GM18861 (cell line): ENCODE measurements at regions not wholly inside any gene's neighbourhood (a gene's known extent, or its start where the extent isn't known, plus 50 kb on each side); places are given as distances from the start of the nearest gene placed in this dataset.

Source experiments
- ATAC-seq: cut with Tn5 transposase; IDR thresholded peaks from one replicate; pipeline ENCODE4 v1.9.1; 2021; ENCODE audit not compliant: unreplicated experiment

DNA sequence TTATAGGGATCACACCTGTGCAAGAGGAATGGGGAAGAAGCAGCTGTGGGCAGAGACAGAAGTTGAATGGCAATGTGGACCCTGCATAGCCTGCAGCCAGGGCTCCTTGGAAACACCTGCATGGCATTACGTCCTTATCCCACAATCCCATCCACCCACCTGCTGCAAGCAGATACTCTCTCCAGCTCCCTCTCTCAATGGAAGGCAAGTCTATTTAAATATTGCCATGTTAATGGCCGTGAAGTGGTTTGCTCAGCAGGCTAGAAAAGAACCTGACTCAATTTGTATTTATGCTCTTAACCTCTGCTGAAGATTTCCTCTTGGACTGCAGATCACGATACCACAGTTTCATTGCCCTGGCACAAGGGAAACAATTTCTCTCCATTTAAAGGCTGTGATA, 417.0 kb downstream of the TYW1 start:
- no peak for ATAC-seq

- ATAC-seq = no peak
Measured at GRCh38 chr7:67414858-67415257, 418.2 kb downstream of the TYW1 start.

- ATAC-seq = no peak
Measured at GRCh38 chr7:67422601-67423000, 426.0 kb downstream of the TYW1 start.

DNA sequence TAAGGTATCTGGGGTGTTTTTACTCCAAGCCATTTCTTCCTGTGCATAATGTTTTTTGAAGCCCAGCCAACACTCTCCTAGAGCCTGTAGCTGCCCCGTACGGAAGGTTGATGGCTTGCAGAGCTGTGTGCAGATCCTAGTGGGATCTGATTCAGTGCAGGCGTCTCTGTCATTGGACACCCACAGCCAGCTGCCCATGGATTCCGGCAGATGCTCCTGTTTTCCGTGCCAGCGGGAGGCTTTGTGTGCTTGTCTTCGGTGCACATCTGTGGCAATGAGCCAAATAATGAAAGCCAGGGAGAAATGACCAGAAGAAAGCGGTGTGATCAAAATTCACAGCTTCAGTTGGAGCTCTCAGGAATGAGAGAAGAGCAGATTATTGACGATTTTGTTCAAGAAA, 426.4 kb downstream of the TYW1 start:
- no peak for ATAC-seq

GRCh38 chr7:67426654-67427053, 430.0 kb downstream of the TYW1 start:
- no peak for ATAC-seq

DNA sequence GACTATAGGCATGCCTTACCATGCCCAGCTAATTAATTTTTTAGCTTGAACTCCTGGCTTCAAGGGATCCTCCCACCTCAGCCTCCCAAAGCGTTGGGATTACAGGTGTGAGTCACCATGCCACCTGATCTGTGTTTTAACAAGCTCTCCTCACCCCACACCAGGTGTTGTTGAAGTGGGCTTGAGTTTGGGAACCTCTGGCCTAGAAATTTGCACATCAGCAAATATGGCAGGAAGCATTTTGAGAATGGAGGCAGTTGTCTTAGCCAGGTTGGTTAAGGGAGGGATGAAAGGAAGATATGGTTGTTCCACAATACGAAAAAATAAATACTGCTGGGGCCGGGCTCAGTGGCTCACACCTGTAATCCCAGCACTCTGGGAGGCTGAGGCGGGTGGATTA, 433.1 kb downstream of the TYW1 start:
- ATAC-seq = no peak

GRCh38 chr7:67432536-67433234, 436.1 kb downstream of the TYW1 start:
- no peak for ATAC-seq

DNA sequence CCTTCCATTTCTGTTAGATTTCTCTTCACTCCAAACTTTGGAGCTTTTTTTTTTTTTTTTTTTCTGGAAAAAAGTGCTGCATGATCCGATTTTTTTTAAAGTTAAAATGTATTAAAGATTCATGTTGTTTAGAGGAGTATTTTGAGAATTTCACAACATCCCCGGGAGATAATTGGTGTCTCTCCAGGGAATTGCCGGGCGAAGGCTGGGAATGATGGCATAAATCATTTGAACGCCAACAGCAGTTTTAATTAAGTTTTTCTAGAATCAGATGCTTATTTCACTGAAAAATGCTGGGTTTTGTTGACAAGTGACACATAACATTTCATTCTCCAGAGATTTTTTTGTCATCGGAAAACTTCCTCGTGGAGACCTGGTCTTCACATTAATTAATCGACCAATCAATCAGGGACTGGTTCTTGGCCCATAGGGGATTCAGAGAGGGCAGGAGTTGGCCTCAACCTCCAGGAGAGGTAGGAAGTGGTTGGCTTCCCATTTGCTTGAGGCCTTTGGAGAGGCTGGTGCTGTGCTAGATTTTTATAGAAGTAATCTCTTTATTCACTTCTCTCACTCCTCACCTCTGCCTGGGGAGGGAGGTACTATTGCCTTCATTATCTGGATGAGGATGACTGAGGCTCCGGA, 439.4 kb downstream of the TYW1 start:
- no peak for ATAC-seq

- ATAC-seq = no peak
Measured at GRCh38 chr7:67438198-67438882, 441.7 kb downstream of the TYW1 start.

DNA sequence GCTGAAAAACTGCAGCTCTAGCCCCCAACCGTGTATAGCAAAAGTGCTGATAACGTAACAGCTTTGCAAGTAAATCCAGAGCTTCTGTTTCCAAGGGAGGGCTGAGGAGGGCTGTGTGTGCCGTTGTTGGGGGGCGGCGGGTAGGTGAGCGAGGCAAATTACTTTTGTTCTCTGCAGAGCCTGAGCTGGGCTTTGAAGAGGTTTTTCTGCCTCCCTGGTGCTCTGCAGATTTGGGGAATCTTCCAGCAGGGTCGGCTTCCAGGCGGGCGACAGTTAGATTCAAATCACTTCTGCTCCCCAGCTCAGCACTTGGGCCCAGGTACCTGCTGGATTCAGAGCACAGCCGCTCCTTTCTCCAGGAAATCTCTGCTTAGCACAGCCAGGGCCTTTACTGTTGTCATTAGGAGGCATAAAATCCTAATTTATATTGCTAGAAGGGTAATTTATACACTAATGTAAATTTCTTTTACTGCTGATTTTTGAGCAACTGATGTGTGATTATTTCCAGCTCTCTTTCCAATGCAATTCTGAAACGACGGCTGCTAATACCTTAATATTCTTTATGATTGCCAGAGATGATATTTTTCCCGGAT, 442.4 kb downstream of the TYW1 start:
- no peak for ATAC-seq

GRCh38 chr7:67440321-67440720, 443.7 kb downstream of the TYW1 start:
- no peak for ATAC-seq

GRCh38 chr7:67445728-67446127, 449.1 kb downstream of the TYW1 start:
- ATAC-seq = no peak

DNA sequence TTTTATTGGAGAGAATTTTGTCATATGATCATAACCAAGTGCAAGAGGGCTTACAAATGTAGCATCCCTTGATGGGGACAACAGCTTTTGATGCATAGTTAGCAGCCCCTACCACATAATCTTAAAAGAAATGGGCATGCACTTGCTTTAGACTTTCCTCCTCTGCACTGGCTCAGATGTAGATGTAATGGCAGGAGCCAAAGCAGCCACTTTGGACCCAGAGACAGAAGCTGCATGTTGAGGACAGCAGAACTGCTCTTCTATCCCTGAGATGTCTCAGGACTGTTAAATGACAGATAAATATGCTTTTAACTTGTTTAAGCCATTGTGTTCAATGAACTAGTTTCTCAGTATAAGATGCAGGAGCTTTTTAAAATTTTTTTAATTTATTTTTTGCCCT, 450.7 kb downstream of the TYW1 start:
- ATAC-seq = no peak

GRCh38 chr7:67448271-67448670, 451.6 kb downstream of the TYW1 start:
- ATAC-seq = no peak

DNA sequence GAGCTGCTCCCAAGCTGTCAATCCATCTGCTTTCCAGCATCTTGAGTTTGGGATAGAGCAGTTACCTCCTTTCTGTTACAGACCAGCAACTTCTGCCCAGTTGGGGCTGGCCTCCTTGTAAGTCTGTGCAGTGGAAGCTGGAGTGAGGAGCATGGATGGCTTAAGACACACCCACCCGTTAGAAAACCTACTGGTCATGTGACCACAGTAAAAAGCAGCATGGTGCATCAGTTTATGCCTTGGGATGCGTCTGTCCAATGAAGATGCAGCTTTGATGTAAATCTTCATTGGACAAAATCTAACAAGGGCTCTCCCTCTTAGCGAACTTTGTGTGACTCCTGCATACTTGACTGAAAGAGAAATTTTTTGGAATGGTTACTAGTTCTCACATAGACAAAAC, 453.5 kb downstream of the TYW1 start:
- no peak for ATAC-seq

DNA sequence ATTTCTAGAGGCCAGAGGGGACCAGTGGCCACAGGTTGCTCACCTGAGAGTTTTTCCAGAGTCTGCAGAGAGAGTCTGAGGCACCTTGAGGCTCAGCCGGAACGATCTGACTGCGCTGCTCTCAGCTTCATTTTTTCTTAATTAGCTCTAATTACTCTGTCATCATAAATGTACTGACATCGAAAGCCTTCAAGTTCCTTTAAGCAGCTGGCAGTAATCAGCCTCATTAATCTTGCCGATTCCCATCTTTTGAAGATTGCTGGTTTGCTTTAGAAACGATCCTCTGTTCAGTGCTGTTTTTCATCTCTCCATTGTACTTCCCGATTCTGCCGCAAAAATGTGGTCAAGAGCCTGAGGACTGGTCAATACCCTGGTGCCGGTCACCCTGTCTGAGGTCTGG, 454.7 kb downstream of the TYW1 start:
- no peak for ATAC-seq

DNA sequence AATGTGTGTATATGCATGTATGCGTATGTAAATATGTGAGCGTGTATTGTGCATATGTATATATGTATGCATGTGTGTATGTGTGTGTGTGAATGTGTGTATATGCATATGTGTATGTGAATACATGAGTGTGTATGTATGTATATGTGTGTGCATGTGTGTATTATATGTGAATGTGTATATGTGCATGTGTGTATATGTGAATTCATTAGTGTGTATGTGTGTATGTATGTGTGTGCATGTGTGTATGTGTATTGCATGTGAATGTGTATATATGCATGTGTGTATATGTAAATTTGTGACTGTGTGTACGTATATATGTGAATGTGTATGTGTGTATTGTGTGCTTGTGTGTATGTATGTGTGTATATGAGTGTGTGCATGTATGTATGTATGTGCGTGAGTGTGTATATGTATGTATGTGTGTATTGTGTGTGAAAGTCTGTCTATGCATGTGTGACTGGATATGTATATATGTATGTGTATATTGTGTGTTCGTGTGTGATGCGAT, 455.9 kb downstream of the TYW1 start:
- no peak for ATAC-seq

DNA sequence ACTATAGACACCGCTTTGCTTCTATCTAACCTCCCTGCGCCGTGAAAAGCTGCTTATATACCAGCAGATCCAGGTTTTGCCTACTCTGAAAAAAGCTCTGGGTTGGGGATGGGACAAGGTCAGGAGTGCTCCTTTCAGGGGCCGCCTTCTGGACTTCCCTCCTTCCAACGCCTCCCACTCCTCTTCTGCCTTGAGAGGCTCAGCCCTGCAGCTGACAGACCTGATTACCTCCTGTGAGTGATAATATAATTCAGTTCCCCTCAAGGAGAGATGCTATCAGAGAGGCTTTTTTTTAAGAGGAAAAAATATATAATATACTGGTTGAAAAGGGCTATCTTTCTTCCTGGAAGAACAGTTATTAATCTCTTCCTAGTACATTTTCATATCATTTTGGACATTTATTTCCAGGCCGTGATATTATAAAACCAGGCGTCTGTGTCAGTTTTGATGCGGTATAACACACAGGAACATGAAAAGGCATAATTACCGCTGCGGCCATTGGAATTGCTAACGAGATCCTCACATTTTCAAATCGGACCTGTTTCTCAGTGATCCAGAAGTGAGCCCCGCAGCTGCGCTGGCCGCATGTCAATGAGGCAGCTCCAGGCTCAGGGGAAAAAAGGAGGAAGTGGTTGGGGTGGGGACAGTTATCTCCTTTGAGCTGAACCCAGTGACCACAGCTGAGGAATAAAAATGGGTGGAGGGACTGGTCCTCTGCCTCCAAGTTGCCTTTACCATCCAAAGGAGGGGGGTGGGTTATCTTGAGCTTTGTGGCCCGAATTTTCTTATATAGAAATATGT, 457.1 kb downstream of the TYW1 start:
- ATAC-seq = no peak

GRCh38 chr7:67455508-67455907, 458.9 kb downstream of the TYW1 start:
- ATAC-seq = no peak

DNA sequence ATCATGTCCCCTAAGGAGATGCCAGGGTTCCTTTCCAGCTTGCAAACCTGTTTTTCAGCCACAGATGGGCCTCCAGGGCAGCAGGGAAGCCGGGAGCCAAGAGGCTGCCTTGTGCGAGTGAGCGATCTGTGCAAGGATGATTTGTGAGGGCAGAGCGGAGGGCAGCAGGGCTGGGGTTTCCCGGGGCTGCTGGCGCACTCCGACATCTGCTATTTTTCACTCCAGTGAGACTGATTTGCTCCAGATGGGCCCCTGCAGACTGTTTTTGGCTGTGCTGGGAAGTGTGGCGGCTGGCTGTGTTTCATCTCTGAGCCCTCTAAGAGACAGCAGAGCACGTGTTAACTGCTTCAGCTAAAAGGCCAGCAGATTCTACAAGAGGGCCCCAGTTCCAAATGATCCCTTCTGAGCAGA, 466.2 kb downstream of the TYW1 start:
- no peak for ATAC-seq

GRCh38 chr7:67463316-67463715, 466.7 kb downstream of the TYW1 start:
- no peak for ATAC-seq
